ENCODE measurements at regions not wholly inside any gene's neighbourhood (a gene's known extent, or its start where the extent isn't known, plus 50 kb on each side); places are given as distances from the start of the nearest gene placed in this dataset.
A peak's percentile ranks its signal among the peaks of the same experiment; 100 is the strongest.
"Not testable (repeated sequence)": the region's sequence is repeated elsewhere in the genome, so short reads cannot be mapped to it uniquely, and the experiment has no call there.

DNA sequence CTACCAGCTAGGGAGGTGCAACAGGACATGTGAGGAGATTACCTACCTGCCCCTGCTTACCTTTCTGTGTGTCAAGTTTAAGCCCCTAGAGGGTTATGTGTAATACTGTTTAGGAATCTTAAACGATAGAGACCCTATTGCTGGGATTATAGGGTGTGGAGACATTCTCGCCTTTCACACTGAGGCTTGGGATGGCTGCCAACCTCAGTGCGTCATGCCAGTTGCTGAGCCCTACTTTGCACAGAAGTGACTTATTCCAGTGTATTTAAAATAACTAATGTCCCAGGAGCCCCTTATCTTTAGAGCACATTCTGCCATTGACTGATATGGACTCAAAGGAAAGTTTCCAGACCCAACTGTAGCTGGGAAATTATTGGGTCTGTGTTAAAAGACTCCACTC, 76.6 kb upstream of the XPA start:
- no peak for DNase-seq

DNA sequence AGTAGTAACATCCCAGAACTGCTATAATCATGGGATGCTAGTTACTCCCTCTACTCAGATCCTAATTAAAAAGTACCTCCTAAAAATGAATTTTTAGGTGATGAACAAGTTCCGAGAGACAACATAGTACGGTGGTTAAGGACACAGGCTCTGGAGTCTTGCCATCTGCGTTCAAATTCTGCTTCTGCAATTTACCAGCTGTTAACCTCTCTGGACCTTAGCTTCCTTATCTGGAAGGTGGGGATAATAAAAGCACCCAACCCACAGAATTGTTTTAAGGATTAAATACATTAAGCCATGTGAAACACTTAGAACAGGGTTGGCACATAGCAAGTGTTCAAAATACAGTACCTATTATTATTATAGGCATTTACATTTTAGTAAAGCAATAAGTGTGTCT, 77.5 kb upstream of the XPA start:
- DNase-seq, result no peak

DNA sequence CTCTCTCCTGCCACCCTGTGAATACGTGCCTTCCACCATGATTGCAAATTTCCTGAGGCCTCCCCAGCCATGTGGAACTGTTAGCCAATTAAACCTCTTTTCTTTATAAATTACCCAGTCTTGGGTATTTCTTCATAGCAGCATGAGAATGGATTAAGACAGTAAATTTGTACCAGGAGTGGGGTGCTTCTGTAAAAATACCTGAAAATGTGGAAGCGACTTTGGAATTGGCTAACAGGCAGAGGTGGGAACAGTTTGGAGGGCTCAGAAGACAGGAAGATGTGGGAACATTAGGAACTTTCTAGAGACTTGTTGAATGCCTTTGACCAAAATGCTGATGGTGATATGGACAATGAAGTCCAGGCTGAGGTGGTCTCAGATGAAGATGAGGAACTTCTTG, 74.3 kb upstream of the FOXE1 start:
- DNase-seq, result not testable (repeated sequence)

DNA sequence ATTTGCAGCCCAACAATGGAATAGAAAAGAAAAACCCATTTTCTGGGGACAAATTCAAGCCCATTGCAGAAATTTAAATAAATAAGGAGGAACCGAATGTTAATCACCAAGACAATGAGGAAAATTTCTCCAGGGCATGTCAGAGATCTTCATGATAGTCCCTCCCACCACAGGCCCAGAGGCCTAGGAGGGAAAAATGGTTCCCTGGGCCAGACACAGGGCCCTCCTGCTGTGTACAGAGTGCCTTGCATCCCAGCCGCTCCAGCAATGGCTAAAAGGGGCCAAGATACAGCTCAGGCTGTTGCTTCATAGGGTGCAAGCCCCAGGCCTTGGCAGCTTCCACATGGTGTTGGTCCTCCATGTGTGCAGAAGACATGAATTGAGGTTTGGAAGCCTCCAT, 73.4 kb upstream of the FOXE1 start:
- DNase-seq, result no peak

DNA sequence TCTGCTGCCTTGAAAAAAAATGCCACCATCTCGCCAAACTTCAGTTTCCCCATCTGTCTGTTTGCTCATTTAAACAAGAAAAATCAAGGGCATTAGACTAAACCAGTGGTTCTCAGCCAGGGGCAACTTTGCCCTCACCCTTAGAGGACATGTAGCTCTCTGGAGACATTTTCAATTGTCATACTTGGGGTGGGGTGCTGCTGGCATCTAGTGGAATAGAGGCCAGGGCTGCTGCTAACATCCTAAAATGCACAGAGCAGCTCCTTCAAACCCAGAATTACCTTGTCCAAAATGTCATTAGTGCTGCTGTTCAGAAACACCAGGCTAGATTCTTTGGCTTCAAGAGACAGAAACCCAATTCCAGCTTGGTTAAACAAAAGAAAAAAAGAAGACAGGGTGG, 71.1 kb upstream of the FOXE1 start:
- no peak for DNase-seq

DNA sequence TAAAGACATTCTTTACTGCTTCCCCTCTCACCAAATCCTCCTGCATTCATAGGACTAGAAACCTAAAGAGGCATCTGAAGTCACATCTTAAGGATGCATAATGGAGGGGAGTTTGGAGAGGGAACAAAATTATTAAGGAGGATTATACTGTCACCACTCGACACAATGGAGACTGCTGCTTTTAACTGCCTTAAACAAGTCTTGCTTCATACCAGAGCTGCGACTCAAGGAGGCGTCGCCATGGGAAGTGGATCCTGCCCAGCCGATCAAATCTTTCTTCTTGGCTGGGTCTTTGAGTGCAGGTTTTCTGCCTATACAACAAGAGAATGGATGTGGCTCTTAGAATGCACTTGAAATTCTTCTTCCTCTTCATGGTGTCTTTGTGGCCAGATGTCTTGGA, 66.7 kb upstream of the FOXE1 start:
- no peak for DNase-seq

DNA sequence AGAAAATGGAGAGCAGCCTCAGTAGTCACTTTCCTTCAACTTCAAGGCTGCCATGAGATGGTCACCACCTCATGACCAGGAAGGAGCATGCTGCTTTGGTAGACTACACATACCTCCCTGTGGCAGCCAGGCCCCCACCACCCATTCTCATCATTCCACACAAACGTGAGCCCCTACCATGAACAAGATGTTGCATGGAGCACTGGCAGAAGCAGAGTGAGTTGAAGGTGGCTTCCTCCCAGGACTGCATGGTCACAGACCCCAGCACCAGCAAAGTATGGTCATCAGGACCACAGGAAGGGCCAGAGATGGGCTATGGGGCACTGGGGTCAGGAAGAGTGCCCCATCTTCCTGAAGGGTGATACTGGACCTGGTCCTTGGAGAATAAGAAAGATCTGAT, 65.5 kb upstream of the FOXE1 start:
- DNase-seq, result no peak

DNA sequence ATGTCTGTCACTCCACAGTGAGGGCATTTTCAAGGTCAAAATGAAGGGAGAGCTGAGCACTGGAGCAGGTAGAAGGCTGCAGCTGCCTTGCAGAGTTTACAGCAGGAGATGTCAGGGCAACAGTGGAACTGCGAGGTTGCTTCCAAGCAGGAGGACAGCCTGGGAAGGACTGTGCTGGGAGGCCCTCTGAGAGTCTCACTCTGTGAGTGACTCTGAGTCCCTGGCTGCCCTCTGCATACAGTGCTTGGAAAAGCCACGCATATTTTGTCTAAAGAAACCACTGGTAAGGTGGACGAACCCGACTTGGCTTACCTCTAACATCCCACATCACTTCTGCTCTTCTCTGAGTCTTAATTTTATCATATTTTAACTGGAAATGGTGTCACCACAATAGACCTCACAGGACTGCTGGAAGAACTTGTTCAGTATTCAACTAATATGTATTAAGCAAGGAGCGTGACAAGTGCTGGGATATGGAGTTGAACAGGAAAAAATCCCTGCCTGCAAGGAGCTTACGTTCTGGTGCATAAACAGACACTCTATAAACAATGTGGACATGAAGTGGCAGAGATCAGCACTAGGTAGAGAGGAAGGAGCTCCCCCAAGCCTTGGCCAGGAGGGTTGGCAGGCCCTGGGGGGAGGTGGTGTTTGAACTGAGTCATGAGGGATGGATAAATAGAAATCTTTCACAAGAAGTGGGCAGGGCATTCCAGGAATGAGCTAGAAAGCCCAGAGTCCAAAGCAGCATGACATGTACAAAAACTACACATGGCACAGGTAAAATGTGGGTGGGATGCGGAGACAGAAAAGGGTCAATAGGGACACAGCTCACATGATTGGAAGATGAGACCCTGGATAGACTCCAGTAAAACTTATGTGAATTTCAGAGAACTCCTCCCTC, 64.0 kb upstream of the FOXE1 start:
- no peak for DNase-seq

DNA sequence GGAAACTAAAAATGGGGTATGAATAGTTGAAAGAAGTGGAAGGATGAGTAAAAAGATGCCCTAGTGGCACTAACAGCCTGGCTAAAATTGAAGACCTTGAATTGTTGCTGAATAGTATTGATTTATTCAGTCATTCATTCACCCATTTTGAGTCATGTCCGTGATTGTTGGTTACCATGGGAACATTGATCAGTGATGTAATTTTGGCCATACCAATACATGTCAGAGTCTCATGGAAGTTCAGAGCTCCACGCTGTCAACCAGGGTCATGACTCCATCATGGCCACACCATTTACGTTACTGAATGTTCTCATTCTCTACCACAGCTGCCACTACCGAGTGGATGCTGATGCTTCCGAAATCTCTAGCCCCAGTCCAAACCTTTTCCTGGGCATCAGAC, 62.5 kb upstream of the FOXE1 start:
- DNase-seq, result no peak

DNA sequence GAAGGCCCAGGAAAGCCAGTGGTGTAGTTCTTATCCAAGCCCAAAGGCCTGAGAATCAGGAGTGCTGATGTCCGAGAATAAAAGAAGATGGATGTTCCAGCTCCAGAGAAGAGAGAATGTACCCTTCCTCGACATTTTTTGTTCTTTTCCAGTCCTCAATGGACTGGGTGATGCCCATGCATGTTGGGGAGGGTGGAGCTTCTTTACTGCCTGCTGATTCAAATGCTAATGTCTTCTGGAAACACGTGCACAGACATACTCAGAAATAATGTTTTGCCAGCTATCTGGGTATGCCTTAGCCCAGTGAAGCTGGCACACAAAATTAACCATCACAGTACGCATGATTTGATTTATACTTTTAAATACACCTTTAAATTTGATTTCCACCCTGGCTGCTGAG, 61.5 kb upstream of the FOXE1 start:
- DNase-seq, result no peak

DNA sequence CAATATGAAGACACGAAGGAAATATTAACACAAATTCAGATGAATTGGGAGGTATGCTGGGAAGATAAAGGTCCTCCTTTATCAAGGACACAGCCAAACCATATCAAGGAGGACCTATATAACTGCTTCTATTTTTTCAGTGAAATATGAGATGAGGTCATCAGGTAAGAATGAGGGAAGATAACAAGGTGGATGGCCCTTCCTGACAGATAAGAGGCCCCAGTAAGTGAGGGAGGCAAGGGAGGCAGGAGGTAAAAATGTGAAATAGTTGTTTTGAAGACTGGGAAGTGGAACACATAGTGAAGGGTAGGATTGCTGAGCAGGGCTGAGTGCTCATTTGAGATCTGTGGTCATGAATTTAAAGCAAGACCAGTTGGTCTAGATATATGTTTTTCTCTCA, 60.0 kb upstream of the FOXE1 start:
- DNase-seq, result no peak

DNA sequence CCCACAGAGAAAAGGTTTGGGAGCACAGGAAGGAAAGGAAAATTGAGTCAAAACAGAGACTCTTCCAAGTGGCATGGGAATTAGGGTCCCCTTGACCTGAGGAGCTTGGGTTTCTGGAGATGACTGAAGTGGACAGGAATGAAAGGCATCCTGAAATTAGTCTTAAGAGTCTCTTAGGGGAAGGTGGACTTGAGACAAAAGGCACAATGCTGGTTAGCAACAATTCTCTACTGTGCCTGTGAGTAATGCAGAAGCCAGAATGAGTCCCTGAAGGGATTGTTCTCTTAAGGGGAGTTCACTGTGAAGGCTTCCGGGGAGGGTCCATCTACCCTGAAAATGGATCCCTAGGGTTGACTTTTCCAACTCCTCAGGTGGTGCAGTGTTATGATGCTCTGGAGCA, 58.4 kb upstream of the FOXE1 start:
- DNase-seq, result no peak

DNA sequence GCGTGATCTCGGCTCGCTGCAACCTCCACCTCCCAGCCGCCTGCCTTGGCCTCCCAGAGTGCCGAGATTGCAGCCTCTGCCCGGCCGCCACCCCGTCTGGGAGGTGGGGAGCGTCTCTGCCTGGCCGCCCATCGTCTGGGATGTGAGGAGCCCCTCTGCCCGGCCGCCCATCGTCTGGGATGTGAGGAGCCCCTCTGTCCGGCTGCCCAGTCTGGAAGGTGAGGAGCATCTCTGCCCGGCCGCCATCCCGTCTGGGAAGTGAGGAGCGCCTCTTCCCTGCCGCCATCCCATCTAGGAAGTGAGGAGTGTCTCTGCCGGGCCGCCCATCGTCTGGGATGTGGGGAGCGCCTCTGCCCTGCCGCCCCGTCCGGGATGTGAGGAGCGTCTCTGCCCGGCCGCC, 56.9 kb upstream of the FOXE1 start:
- not testable (repeated sequence) for DNase-seq

DNA sequence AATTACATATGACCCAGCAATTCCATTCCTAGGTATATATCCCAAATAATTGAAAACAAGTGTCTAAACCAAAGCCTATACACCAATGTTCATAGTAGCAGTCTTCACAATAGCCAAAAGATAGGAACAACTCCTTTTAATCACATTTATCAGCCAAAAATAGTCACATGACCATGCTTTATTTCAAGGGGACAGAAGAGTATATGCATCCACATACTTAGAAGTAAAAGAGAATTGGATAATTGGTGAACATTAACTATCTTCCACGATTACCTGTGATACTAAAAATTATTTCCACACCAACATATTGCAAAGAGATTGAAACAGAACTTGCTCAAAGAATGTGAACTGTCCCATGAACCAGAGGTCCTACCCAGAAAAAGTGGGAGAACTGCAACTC, 51.8 kb upstream of the FOXE1 start:
- DNase-seq, result no peak

DNA sequence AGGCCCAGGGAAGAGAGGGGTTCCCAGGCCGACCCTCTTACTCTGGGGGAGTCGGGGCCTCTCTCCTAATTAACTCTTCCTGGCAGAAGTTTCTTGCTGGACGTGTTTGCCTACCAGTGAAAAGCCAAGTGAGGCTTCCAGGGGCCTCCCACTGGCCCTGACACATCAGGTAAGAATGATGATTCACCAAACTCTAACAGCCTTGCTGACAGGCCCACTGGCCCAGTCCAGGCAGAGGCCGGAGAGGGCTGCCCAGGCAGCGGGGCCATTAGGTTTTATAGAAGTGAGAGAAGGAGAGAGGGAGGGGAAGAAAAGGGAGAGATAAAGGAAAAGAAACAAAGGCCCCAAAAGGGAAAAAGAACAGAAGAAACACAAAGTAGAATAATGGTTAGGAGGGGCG, 50.8 kb upstream of the FOXE1 start:
- no peak for DNase-seq

DNA sequence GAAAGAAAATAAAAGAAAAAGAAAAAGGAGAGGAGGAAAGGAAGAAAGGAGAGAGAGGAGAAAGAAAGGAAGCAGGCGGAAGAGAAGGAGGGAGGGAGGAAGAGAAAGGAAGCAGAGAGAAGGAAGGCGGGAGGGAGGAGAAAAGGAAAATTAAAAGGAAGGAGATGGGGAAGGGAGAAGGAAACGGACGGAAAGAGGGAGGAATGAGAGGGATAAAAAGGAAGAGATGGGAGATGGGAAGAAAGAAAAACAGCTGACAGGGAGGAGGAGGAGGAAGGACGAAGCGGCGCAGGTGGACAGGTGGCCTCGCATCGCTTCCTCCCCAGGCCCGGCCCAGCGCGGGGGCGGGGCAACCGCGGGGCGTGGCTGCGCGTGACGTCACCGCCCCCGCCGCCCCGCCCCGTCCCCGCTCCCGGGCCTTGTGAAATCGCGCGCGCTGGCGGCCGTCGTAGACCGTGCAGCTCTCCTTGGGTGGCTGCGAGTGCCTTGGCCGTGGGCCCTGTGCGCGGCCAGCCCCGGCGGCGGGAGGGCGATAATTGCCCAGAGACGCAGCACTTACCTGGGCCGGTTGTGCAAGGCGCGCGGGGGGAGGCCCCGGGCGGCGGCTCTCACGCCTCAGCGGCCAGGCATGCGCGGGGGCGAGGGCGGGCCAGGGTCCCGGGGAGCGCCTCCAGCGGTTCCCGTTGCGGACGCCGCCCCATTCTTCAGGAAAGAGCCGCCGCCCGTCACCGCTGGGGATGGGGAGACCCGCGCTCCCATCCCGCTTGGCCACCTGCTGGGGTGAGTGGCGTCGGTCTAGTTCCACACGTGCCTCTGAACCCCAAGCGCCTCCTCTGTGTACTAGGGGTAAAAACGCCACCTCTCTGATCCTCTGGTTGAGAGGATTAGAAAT, 49.6 kb upstream of the FOXE1 start:
- peak; percentile 88 for DNase-seq
